Tibial nerve (tissue), 4 donors: ENCODE measurements at regions not wholly inside any gene's neighbourhood (a gene's known extent, or its start where the extent isn't known, plus 50 kb on each side); places are given as distances from the start of the nearest gene placed in this dataset.
A peak's percentile ranks its signal among the peaks of the same experiment; 100 is the strongest.

ENCODE experiments used
- DNase-seq, 2 donors: peaks; one replicate each; pipeline ENCODE4 v3.0.0-alpha.2; 2019; ENCODE audit warnings: low spot score in 2 of 2
- H3K27ac ChIP-seq, 4 donors: fragments of 200-600 bp; sonication (generic) in 3 of 4; one replicate each; pipeline ENCODE4 v1.5.1; 2017 to 2019; ENCODE audit warnings: mild to moderate bottlenecking in 1 of 4
- H3K27me3 ChIP-seq, 2 donors: fragments of 200-600 bp; sonication (generic) in 1 of 2; one replicate each; pipeline versions ENCODE4 v1.5.1 to v1.6.0; 2017 to 2019
- H3K36me3 ChIP-seq, 3 donors: fragments of 200-600 bp; sonication (generic); one replicate each; pipeline ENCODE4 v1.5.1; 2018 to 2019
- H3K4me1 ChIP-seq, 4 donors: fragments of 200-600 bp; sonication (generic) in 3 of 4; one replicate each; pipeline ENCODE4 v1.5.1; 2017 to 2019
- H3K4me3 ChIP-seq, 4 donors: fragments of 200-600 bp; sonication (generic) in 3 of 4; one replicate each; pipeline ENCODE4 v1.5.1; 2017 to 2019; ENCODE audit warnings: mild to moderate bottlenecking in 1 of 4, moderate library complexity in 1 of 4
- H3K9me3 ChIP-seq, 4 donors: fragments of 200-600 bp; sonication (generic) in 3 of 4; one replicate each; pipeline ENCODE4 v1.5.1; 2017 to 2019
- EP300 ChIP-seq, 2 donors: sonication (generic); formaldehyde crosslinking; IDR thresholded peaks; one replicate each; pipeline ENCODE4 v1.6.1; 2017; ENCODE audit warnings: antibody characterized with exemption in 2 of 2, mild to moderate bottlenecking in 1 of 2
- POLR2A ChIP-seq, 2 donors: fragments of 450-650 bp; IDR thresholded peaks; one replicate each; pipeline ENCODE4 v1.6.1; 2017; ENCODE audit warnings: antibody characterized with exemption in 2 of 2, mild to moderate bottlenecking in 2 of 2, moderate library complexity in 2 of 2
- WGBS, 2 donors: methylation state at CpG; one replicate each; pipeline ENCODE4 v1.1.5; 2018; 5-methylcytosine and 5-hydroxymethylcytosine counted together
- TF ChIP-seq, protein P1 (sequence below), 5 experiments: fragments of 200-600 bp in 3 of 5; fragments of 450-650 bp in 2 of 5; sonication (generic) in 3 of 5; IDR thresholded peaks; one replicate each; pipeline ENCODE4 v1.5.1; 2016 to 2019; ENCODE audit warnings: antibody characterized with exemption in 5 of 5, mild to moderate bottlenecking in 3 of 5, moderate library complexity in 2 of 5

DNA sequence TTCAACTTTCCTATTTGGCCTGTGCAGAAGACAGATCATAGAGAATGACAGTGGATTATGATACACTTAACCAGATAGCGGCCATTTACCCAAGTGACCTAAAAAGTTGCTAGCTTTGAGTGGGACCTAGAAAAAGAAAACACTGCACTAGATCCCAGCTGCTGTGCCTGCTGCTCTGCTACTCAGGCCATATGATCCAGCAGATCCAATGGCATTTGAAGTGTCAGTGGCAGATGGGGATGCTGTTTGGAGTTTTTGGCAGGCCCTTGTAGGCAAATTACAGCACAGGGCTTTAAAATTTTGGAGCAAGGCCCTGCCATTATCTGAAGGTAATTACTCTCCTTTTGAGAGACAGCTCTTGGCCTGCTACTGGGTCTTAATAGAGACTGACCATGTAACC, 74.0 kb upstream of the KCNE2 start:
- H3K9me3 ChIP-seq = peaks cover 0 to 22% (median 0%) of the 10 kb centered on the region in 4 donors
- H3K4me3 ChIP-seq = no peak overlapping the region
- H3K36me3 ChIP-seq = peaks cover 0 to 20% (median 0%) of the 10 kb centered on the region in 3 donors
- no peak for DNase-seq
- TF ChIP-seq EP300 (IDR thresholded peaks at IDR 0.05) (no peak), POLR2A (IDR thresholded peaks at IDR 0.05) (no peak)
- TF ChIP-seq, protein P1, sequence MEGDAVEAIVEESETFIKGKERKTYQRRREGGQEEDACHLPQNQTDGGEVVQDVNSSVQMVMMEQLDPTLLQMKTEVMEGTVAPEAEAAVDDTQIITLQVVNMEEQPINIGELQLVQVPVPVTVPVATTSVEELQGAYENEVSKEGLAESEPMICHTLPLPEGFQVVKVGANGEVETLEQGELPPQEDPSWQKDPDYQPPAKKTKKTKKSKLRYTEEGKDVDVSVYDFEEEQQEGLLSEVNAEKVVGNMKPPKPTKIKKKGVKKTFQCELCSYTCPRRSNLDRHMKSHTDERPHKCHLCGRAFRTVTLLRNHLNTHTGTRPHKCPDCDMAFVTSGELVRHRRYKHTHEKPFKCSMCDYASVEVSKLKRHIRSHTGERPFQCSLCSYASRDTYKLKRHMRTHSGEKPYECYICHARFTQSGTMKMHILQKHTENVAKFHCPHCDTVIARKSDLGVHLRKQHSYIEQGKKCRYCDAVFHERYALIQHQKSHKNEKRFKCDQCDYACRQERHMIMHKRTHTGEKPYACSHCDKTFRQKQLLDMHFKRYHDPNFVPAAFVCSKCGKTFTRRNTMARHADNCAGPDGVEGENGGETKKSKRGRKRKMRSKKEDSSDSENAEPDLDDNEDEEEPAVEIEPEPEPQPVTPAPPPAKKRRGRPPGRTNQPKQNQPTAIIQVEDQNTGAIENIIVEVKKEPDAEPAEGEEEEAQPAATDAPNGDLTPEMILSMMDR (IDR thresholded peaks at IDR 0.05) = no peak
- no peak overlapping the region for H3K27ac ChIP-seq
- no peaks in the 10 kb centered on the region for H3K27me3 ChIP-seq
- 96 to 100% methylated on average over 1 of the region's 1 CpG for WGBS, 2 donors
- no peaks in the 10 kb centered on the region for H3K4me1 ChIP-seq

DNA sequence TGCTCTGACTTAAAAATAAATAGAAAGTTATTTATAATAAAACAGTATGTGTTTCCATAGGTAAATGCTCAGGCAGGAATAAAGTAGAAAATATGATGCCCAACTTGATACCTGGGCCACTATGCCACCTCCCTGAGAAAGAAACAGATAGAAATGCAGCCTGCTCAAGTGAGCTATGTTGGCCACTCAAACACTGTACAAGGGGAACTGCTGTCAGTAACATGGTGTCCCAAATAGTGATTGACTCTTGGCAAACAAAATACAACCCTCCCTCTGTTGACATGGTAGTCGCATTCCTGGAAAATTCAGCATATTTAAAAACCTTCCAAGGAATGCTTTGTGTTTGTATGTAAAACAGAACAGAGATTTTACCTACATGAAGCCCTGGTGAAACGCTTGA, 66.9 kb upstream of the KCNE2 start:
- 91 to 92% methylated on average over 2 of the region's 2 CpGs for WGBS, 2 donors
- Histone ChIP-seq H3K4me3 (no peak overlapping the region), H3K27me3 (no peaks in the 10 kb centered on the region), H3K4me1 (peaks cover 0 to 4% (median 0%) of the 10 kb centered on the region in 4 donors), H3K9me3 (peaks cover 0 to 10% (median 0%) of the 10 kb centered on the region in 4 donors), H3K36me3 (no peaks in the 10 kb centered on the region), H3K27ac (no peak overlapping the region)
- no peak for TF ChIP-seq POLR2A (IDR thresholded peaks at IDR 0.05)
- TF ChIP-seq, protein P1 (IDR thresholded peaks at IDR 0.05) = no peak
- TF ChIP-seq EP300 (IDR thresholded peaks at IDR 0.05) = no peak
- no peak for DNase-seq

DNA sequence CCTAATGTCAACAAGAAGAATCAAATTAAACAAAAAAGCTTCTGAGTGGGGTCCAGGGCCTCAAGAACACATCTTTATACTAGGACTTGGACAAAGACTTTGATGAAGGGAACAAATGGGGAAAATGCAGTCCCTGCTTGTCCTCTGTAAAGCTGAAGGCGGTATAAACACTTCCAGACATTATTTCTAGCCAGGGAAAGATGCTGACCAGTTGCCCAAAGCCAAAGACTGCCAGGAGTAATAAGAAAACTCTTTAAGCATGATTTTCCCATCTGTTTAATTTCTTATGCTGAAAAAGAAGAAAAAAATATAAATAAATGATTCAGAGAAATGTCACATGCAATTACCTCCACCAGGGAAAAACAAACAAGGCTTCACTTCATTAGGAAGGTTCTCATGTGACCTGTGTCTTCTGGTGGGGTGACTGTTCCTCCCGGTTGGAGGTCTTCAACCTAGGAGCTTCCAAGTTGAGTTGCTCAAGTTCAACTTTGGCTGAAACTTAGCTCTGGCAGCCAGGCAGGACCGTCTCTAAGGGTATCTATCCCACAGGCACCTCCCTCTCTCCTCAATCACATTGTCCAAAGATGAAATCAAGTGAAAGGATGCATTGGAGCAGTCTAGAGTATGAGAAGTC, 65.2 kb upstream of the KCNE2 start:
- Histone ChIP-seq H3K36me3 (no peaks in the 10 kb centered on the region), H3K4me3 (no peak overlapping the region), H3K27ac (no peak overlapping the region), H3K4me1 (peaks cover 0 to 4% (median 0%) of the 10 kb centered on the region in 4 donors), H3K27me3 (no peaks in the 10 kb centered on the region), H3K9me3 (peaks cover 0 to 10% (median 0%) of the 10 kb centered on the region in 4 donors)
- 67 to 70% methylated on average over 3 of the region's 3 CpGs for WGBS, 2 donors
- no peak for DNase-seq
- peak in 1 of 2 donors; percentile 6 for TF ChIP-seq EP300 (IDR thresholded peaks at IDR 0.05)
- TF ChIP-seq POLR2A (IDR thresholded peaks at IDR 0.05) = no peak

DNA sequence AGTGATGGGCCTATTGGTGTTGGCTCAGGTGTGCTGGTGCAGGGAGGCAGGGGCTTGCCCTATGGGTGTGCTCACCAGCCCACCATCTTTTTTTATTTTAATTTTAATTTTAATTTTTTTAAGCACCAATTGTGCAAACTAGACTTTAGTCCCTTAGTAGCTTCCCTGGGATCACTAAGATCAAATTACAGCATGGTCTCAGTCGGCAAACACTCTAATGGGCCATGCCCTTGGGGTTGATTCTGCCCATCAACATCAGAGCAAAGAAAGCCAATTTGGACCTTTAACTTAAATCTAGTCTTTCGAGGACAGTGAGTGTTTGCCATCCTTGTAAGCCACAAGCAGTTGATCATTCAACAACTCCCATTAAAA, 64.7 kb upstream of the KCNE2 start:
- H3K27ac ChIP-seq = no peak overlapping the region
- TF ChIP-seq EP300 (IDR thresholded peaks at IDR 0.05) (no peak), POLR2A (IDR thresholded peaks at IDR 0.05) (no peak)
- TF ChIP-seq, protein P1 (IDR thresholded peaks at IDR 0.05) = no peak
- 73 to 74% methylated on average over 2 of the region's 2 CpGs for WGBS, 2 donors
- H3K9me3 ChIP-seq = peaks cover 0 to 10% (median 0%) of the 10 kb centered on the region in 4 donors
- peaks cover 0 to 4% (median 0%) of the 10 kb centered on the region in 4 donors for H3K4me1 ChIP-seq
- no peaks in the 10 kb centered on the region for H3K36me3 ChIP-seq
- no peaks in the 10 kb centered on the region for H3K27me3 ChIP-seq
- H3K4me3 ChIP-seq = no peak overlapping the region
- DNase-seq = no peak

DNA sequence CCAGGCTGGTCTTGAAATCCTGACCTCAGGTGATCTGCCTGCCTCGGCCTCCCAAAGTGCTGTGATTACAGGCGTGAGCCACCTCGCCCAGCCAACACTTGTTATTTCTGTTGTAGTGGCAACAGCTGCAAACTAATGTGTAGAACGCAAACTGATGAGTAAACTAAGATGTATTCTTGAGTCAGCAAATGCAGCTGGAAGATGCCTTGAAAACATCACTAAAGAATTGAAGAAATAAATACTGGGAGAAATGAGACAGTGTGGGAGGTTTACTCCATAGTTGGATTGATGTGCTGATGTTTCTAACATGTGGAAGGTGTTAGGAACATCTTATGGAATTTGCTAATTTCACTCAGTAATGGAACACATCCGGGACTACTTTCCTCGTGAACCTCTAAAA, 61.3 kb upstream of the KCNE2 start:
- no peaks in the 10 kb centered on the region for H3K36me3 ChIP-seq
- H3K27ac ChIP-seq = no peak overlapping the region
- no peak for DNase-seq
- no peaks in the 10 kb centered on the region for H3K27me3 ChIP-seq
- H3K4me3 ChIP-seq = no peak overlapping the region
- no peaks in the 10 kb centered on the region for H3K4me1 ChIP-seq
- H3K9me3 ChIP-seq = peaks cover 0 to 10% (median 0%) of the 10 kb centered on the region in 4 donors
- TF ChIP-seq POLR2A (IDR thresholded peaks at IDR 0.05) (no peak), EP300 (IDR thresholded peaks at IDR 0.05) (no peak)
- TF ChIP-seq, protein P1 (IDR thresholded peaks at IDR 0.05) = no peak
- 71 to 77% methylated on average over 6 of the region's 6 CpGs for WGBS, 2 donors
